Effector memory CD4-positive, alpha-beta T cell (primary cell): ENCODE measurements at regions not wholly inside any gene's neighbourhood (a gene's known extent, or its start where the extent isn't known, plus 50 kb on each side); places are given as distances from the start of the nearest gene placed in this dataset.
"Not testable (repeated sequence)": the region's sequence is repeated elsewhere in the genome, so short reads cannot be mapped to it uniquely, and the experiment has no call there.

Source experiments
- DNase-seq, 3 donors: peaks; one replicate each; pipeline ENCODE4 v3.0.0-alpha.2; 2020
- H3K27ac ChIP-seq: 2 replicates; pipeline ENCODE4 v1.7.0; 2013; ENCODE audit warnings: mild to moderate bottlenecking, low read length, moderate library complexity; ENCODE audit not compliant: insufficient read depth, poor library complexity, severe bottlenecking
- H3K27me3 ChIP-seq: replicated peaks from 2 replicates; pipeline ENCODE4 v1.7.0; 2013; ENCODE audit warnings: mild to moderate bottlenecking, low read length; ENCODE audit not compliant: insufficient read depth, control insufficient read depth, poor library complexity, severe bottlenecking
- H3K36me3 ChIP-seq: 2 replicates; pipeline ENCODE4 v1.7.0; 2013; ENCODE audit warnings: mild to moderate bottlenecking, low read length, moderate library complexity; ENCODE audit not compliant: control insufficient read depth, insufficient read depth
- H3K4me1 ChIP-seq: 2 replicates; pipeline ENCODE4 v1.7.0; 2013; ENCODE audit warnings: low read length, mild to moderate bottlenecking; ENCODE audit not compliant: control insufficient read depth, insufficient read depth, poor library complexity, severe bottlenecking
- H3K4me3 ChIP-seq: 2 replicates; pipeline ENCODE4 v1.7.0; 2013; ENCODE audit warnings: low read length, low read depth, mild to moderate bottlenecking; ENCODE audit not compliant: insufficient read depth, poor library complexity, severe bottlenecking
- H3K9me3 ChIP-seq: 2 replicates; pipeline ENCODE4 v1.7.0; 2013; ENCODE audit warnings: mild to moderate bottlenecking, low read length, moderate library complexity; ENCODE audit not compliant: control insufficient read depth

DNA sequence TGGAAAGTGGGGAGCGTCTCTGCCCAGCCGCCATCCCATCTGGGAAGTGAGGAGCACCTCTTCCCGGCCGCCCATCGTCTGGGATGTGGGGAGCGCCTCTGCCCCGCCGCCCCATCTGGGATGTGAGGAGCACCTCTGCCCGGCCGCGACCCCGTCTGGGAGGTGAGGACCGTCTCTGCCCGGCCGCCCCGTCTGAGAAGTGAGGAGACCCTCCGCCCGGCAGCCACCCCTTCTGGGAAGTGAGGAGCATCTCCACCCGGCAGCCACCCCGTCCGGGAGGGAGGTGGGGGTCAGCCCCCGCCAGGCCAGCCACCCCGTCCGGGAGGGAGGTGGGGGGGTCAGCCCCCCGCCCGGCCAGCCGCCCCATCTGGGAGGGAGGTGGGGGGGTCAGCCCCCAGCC lies 190.0 kb upstream of the MGAT5 start:
- H3K27me3 ChIP-seq, DNase-seq, H3K36me3 ChIP-seq, H3K4me3 ChIP-seq, H3K9me3 ChIP-seq, H3K27ac ChIP-seq, H3K4me1 ChIP-seq: not testable (repeated sequence)

DNA sequence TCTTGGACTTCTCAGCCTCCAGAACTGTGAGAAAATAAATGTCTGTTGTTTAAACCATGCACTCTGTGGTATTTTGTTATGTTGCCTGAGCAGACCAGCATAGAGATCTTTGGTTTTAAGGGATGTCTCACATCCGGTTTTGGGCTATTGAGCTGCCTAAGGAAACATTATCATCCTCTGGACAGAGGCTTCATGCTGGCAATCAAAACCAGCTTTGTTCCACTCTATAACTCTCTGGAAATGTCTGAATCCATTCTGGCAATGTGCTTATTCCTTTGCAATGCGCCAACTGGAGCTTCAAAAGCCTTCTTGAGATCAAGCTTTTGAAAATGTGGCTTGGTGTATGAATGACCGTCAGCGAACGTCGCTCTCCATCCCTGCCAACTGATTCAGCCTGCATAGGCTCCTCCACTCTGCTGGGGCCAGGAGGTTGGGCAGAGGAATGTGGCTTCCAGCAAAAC lies 183.6 kb upstream of the MGAT5 start:
- H3K36me3 ChIP-seq = no peaks in the 10 kb centered on the region
- H3K4me3 ChIP-seq = no peak overlapping the region
- H3K27ac ChIP-seq = no peak overlapping the region
- H3K27me3 ChIP-seq = no peaks in the 10 kb centered on the region
- H3K9me3 ChIP-seq = no peaks in the 10 kb centered on the region
- no peaks in the 10 kb centered on the region for H3K4me1 ChIP-seq
- DNase-seq = no peak

DNA sequence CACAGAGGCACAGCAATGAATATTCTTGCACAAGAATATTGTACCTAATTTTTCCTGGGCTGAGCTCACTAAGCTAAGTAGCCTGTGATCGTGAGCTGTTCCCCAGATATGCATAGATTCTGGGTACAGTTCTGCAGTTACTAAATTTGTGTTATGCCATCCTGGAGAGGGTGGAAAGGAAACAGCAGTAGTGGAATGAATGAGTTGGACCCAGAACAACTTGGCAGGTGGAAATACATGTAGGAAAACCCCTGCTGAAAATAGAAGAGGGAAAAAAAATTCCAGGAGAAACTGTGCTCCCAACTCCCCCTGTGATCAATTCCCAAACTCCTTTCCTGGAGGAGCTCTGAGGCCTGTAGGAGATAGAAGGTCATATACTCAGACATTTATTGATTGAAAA lies 181.5 kb upstream of the MGAT5 start:
- Histone ChIP-seq H3K4me3 (no peak overlapping the region), H3K4me1 (no peaks in the 10 kb centered on the region), H3K36me3 (no peaks in the 10 kb centered on the region), H3K27ac (no peak overlapping the region), H3K27me3 (no peaks in the 10 kb centered on the region), H3K9me3 (no peaks in the 10 kb centered on the region)
- DNase-seq = no peak

DNA sequence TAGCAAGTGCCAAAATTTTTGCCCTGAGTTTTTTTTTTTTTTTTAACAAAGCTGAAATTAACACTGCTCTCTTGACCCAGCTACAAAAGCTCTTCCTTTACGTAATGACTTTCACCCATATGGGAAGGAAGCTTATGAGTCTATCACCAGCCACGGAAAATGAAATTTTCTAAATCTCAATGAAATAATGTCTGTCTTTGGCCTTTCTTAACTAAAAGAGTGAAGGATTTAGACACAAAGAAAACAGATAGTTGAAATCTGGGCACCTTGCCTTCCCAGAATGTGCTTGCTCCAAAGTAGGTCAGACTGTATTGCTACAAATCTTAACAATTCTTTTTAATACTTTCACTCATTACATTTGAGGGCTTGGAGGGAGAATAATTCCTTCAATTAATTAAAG lies 180.8 kb upstream of the MGAT5 start:
- Histone ChIP-seq H3K4me1 (no peaks in the 10 kb centered on the region), H3K9me3 (no peaks in the 10 kb centered on the region), H3K27ac (no peak overlapping the region), H3K36me3 (no peaks in the 10 kb centered on the region), H3K4me3 (no peak overlapping the region), H3K27me3 (no peaks in the 10 kb centered on the region)
- DNase-seq = no peak

DNA sequence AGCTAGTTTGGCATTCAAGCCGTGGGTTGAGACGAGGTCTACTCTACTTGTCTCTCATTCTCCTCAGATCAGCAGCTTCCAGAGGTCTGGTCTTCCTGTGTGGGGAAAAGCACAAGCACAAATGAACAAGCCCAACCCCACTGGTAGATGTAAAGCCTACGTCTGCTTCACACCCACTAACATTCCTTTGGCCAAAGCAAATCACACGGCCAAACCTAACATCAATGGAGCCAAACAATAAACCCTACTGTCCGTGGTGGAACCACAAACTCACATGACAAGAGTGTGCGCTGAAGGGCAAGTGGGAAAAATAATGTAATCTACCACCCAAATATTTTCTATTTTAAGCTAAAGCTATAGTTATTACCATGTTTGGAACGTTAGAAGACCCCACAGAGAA lies 179.3 kb upstream of the MGAT5 start:
- no peaks in the 10 kb centered on the region for H3K9me3 ChIP-seq
- no peaks in the 10 kb centered on the region for H3K27me3 ChIP-seq
- H3K4me3 ChIP-seq = no peak overlapping the region
- H3K36me3 ChIP-seq = no peaks in the 10 kb centered on the region
- H3K27ac ChIP-seq = no peak overlapping the region
- no peak for DNase-seq
- no peaks in the 10 kb centered on the region for H3K4me1 ChIP-seq

DNA sequence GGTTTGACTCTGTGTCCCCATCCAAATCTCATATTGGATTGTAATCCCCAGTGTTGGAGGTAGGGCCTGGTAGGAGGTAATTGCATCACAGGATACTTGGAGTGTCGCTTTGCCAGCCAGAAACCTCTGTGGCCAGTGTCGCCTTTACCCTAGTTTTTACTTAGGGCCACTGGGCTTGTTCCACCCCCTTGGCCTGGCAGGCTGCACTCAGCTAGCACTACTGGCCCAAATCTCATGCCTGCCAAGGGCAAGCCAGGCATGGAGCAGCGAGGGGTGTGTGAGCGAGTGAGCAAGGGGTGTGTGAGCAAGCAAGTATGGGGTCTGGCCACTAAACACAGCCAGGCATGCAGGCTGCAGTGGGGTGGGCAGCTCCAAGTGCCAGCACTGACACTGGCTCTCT lies 178.7 kb upstream of the MGAT5 start:
- H3K9me3 ChIP-seq = no peaks in the 10 kb centered on the region
- no peak overlapping the region for H3K27ac ChIP-seq
- no peaks in the 10 kb centered on the region for H3K36me3 ChIP-seq
- H3K4me3 ChIP-seq = no peak overlapping the region
- DNase-seq = no peak
- H3K27me3 ChIP-seq = no peaks in the 10 kb centered on the region
- no peaks in the 10 kb centered on the region for H3K4me1 ChIP-seq

DNA sequence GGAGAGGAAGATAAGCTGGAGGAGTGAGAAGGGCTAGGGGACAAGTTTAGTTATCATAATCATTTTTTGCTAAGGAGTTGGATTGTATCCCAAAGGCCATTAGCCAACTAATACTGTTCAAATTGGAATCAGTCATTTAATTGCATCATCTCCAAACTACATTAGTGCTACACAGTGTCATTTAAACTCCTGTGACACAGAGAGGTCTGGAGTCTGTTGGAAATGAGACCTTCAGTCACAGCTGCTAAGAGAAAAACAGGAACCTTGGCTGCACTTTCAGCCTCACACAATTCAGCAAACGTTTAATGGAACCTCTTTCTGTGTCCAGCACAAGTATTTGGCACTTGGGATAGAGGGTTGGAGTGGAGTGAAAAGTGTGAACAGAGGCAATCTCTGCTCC lies 175.5 kb upstream of the MGAT5 start:
- Histone ChIP-seq H3K27me3 (no peaks in the 10 kb centered on the region), H3K4me1 (no peaks in the 10 kb centered on the region), H3K4me3 (no peak overlapping the region), H3K9me3 (no peaks in the 10 kb centered on the region), H3K27ac (no peak overlapping the region), H3K36me3 (no peaks in the 10 kb centered on the region)
- no peak for DNase-seq

DNA sequence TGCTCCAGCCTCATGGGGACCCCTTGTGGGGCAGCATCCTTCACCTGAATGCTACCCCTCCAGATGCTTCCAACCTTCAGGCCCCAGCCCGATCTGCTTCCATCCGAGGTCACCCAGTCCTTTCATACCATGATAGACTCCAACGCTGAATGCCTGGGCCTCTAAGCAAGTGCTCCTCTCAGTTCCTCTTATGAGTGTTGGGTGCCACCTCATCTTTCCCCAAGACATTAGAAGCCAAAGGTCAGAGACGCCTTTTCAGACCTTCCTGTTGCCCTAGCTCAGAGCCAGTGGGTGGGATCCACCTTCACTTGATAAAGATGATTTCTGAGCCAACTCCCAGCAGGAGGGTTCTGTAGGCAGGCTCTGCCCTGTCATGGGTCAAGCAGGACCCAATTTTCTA lies 174.5 kb upstream of the MGAT5 start:
- no peaks in the 10 kb centered on the region for H3K4me1 ChIP-seq
- H3K4me3 ChIP-seq = no peak overlapping the region
- no peak for DNase-seq
- H3K27ac ChIP-seq = no peak overlapping the region
- no peaks in the 10 kb centered on the region for H3K27me3 ChIP-seq
- H3K9me3 ChIP-seq = no peaks in the 10 kb centered on the region
- no peaks in the 10 kb centered on the region for H3K36me3 ChIP-seq

DNA sequence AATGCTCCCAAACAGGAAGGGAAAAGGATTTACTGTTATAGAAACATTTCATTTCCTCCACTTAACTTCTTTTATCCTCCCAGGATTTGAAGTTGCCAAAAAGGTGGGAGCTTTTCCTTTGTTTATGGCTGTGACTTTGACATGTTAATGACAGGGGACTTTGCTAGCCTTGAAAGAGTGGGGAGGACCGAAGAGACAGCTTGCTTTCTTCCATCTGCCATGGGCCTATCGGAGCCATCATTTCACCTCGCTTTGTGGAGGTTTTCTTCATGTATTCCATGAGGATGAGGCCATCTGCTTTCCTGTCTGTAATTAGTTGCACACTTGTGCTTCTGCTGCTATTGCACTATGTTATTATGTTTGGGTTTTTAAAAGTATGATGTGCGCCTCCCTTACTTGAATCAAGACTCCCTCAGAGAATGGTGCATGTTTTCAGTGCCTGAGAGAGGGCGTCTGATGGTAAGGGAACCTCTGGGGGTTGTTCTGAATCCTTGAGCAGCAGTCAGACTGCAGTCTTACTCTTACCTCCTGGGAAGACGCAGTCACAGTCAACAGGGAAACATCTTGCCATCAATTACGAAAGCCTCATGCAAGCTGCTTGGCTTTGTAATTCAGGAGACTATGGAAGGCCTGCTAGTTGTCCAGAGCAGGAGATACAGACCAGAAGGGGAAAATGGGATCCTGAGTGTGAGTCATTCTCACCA lies 173.3 kb upstream of the MGAT5 start:
- no peaks in the 10 kb centered on the region for H3K9me3 ChIP-seq
- H3K27me3 ChIP-seq = no peaks in the 10 kb centered on the region
- no peaks in the 10 kb centered on the region for H3K4me1 ChIP-seq
- H3K36me3 ChIP-seq = no peaks in the 10 kb centered on the region
- no peak for DNase-seq
- no peak overlapping the region for H3K27ac ChIP-seq
- H3K4me3 ChIP-seq = no peak overlapping the region

DNA sequence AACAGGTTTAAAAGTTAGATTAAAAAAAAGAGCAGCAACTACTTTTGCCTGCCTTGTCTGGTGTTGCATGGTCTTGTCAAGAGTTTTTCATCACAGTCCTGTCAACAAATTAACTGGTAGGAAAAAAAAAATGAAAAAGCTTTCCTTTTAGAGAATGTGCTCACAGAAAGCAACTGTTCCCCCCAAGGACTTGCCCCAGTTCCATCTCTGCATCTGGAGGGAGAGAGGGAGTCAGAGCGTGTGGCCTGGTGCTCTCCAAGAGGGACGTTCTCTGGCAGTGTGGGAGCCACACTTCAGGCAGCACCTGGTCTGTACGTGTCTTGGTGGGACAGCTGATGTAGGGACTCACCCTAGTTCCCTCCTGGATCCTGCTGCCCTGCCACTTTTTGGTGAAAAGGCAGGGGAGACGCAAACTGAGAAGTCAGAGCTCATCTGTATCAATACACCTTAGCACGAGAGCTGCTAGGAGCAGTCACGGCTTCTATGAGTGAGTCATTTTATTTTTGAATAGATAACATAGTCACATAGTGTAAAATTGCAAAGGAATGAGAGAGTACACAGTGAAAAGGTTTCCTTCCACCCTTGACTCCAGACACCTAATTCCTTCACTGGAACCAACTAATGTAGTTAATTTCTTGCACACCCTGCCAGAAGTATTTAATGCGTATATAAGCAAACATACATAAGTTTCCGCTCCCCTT lies 172.5 kb upstream of the MGAT5 start:
- Histone ChIP-seq H3K4me3 (no peak overlapping the region), H3K4me1 (no peaks in the 10 kb centered on the region), H3K27ac (no peak overlapping the region), H3K27me3 (no peaks in the 10 kb centered on the region), H3K9me3 (no peaks in the 10 kb centered on the region), H3K36me3 (no peaks in the 10 kb centered on the region)
- DNase-seq = no peak
